ENCODE measurements at regions not wholly inside any gene's neighbourhood (a gene's known extent, or its start where the extent isn't known, plus 50 kb on each side); places are given as distances from the start of the nearest gene placed in this dataset.

GRCh38 chr6:63516186-63516944 lies 55.9 kb upstream of the LOC128125822 start:
- TF ChIP-seq, protein P1, sequence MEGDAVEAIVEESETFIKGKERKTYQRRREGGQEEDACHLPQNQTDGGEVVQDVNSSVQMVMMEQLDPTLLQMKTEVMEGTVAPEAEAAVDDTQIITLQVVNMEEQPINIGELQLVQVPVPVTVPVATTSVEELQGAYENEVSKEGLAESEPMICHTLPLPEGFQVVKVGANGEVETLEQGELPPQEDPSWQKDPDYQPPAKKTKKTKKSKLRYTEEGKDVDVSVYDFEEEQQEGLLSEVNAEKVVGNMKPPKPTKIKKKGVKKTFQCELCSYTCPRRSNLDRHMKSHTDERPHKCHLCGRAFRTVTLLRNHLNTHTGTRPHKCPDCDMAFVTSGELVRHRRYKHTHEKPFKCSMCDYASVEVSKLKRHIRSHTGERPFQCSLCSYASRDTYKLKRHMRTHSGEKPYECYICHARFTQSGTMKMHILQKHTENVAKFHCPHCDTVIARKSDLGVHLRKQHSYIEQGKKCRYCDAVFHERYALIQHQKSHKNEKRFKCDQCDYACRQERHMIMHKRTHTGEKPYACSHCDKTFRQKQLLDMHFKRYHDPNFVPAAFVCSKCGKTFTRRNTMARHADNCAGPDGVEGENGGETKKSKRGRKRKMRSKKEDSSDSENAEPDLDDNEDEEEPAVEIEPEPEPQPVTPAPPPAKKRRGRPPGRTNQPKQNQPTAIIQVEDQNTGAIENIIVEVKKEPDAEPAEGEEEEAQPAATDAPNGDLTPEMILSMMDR (IDR thresholded peaks at IDR 0.05), result no peak
- no peak for TF ChIP-seq POLR2A (IDR thresholded peaks at IDR 0.05)
